Calu3 (cell line): ENCODE measurements at regions not wholly inside any gene's neighbourhood (a gene's known extent, or its start where the extent isn't known, plus 50 kb on each side); places are given as distances from the start of the nearest gene placed in this dataset.

ENCODE experiments used
- BruUV-seq: library from RNA; stranded (reverse); fragments of 400-500 nt; replicated peaks from 2 replicates; lab custom pipeline; 2021; lab: Mats Ljungman, UMichigan
- CTCF ChIA-PET: fragments of 300-600 bp; sonication (Branson Sonifier 250); formaldehyde crosslinking; loops from one replicate; lab custom pipeline; 2022; ENCODE audit warnings: antibody characterized with exemption; lab: Charles Lee
- DNase-seq: peaks from one replicate; pipeline ENCODE4 v3.0.0; 2022
- H3K27ac Mint-ChIP-seq: one replicate; pipeline ENCODE4 v1.8.0; 2022; ENCODE audit warnings: mixed read lengths; ENCODE audit not compliant: unreplicated experiment
- H3K27me3 Mint-ChIP-seq: one replicate; pipeline ENCODE4 v1.8.0; 2022; ENCODE audit warnings: mixed read lengths; ENCODE audit not compliant: unreplicated experiment
- H3K36me3 Mint-ChIP-seq: one replicate; pipeline ENCODE4 v1.8.0; 2022; ENCODE audit warnings: mild to moderate bottlenecking, moderate library complexity, mixed read lengths; ENCODE audit not compliant: insufficient read depth, unreplicated experiment
- H3K4me1 Mint-ChIP-seq: one replicate; pipeline ENCODE4 v1.8.0; 2022; ENCODE audit warnings: mild to moderate bottlenecking, low read depth, mixed read lengths; ENCODE audit not compliant: unreplicated experiment
- H3K4me3 Mint-ChIP-seq: one replicate; pipeline ENCODE4 v1.8.0; 2022; ENCODE audit warnings: mild to moderate bottlenecking, low read depth, moderate library complexity, mixed read lengths; ENCODE audit not compliant: unreplicated experiment
- H3K9me3 Mint-ChIP-seq: one replicate; pipeline ENCODE4 v1.8.0; 2022; ENCODE audit warnings: low read depth, mixed read lengths; ENCODE audit not compliant: unreplicated experiment
- CTCF ChIP-seq: fragments of 200-600 bp; IDR thresholded peaks from one replicate; pipeline ENCODE4 v1.8.0; 2022; ENCODE audit warnings: antibody characterized with exemption; ENCODE audit not compliant: unreplicated experiment
- intact Hi-C: fragments of 100-400 bp; cut with micrococcal nuclease; formaldehyde crosslinking; loops from one replicate; pipeline ENCODE4 v1.10.0; 2022; ENCODE audit not compliant: unreplicated experiment

GRCh38 chr21:14785679-14786078, 239.6 kb upstream of the SAMSN1 start:
- no peaks in the 10 kb centered on the region for H3K27me3 Mint-ChIP-seq
- no peaks in the 10 kb centered on the region for H3K36me3 Mint-ChIP-seq
- DNase-seq: no peak
- no peak overlapping the region for H3K27ac Mint-ChIP-seq
- no peaks in the 10 kb centered on the region for H3K4me1 Mint-ChIP-seq
- no peaks in the 10 kb centered on the region for H3K9me3 Mint-ChIP-seq
- CTCF ChIA-PET: no interaction called here
- TF ChIP-seq CTCF: no peak
- no TSS peak for BruUV-seq
- no peak overlapping the region for H3K4me3 Mint-ChIP-seq
- intact Hi-C loops: no loop called here

GRCh38 chr21:14773777-14774345, 227.7 kb upstream of the SAMSN1 start:
- no peak overlapping the region for H3K27ac Mint-ChIP-seq
- intact Hi-C loops: loop anchor here (5.0 to 10.0 kb wide), 2 partner anchors 329 to 372 kb away; no protein-coding TSS in a partner anchor

GRCh38 chr21:14771593-14771992, 225.5 kb upstream of the SAMSN1 start:
- intact Hi-C loops: loop anchor here (5.0 to 10.0 kb wide), 2 partner anchors 327 to 369 kb away; no protein-coding TSS in a partner anchor
- no peak overlapping the region for H3K4me3 Mint-ChIP-seq
- CTCF ChIA-PET: no interaction called here
- no TSS peak for BruUV-seq
- TF ChIP-seq CTCF: no peak
- H3K36me3 Mint-ChIP-seq: no peaks in the 10 kb centered on the region
- no peak overlapping the region for H3K27ac Mint-ChIP-seq
- no peak for DNase-seq
- H3K9me3 Mint-ChIP-seq: no peaks in the 10 kb centered on the region
- H3K27me3 Mint-ChIP-seq: no peaks in the 10 kb centered on the region
- H3K4me1 Mint-ChIP-seq: no peaks in the 10 kb centered on the region

More at GRCh38 chr21:14773777-14774345, 227.7 kb upstream of the SAMSN1 start:
- peak; percentile 17 for TF ChIP-seq CTCF
- Mint-ChIP-seq H3K27me3 (no peaks in the 10 kb centered on the region), H3K9me3 (no peaks in the 10 kb centered on the region), H3K4me3 (no peak overlapping the region), H3K4me1 (no peaks in the 10 kb centered on the region), H3K36me3 (no peaks in the 10 kb centered on the region)
- peak; percentile 50 for DNase-seq
- no TSS peak for BruUV-seq
- CTCF ChIA-PET: interaction anchor here (0.9 kb wide), 1 partner anchor 36 kb away, joined by 3 read pairs; no protein-coding TSS in a partner anchor

- no peak for DNase-seq
- BruUV-seq: no TSS peak
- H3K27me3 Mint-ChIP-seq: no peaks in the 10 kb centered on the region
- H3K27ac Mint-ChIP-seq: no peak overlapping the region
- CTCF ChIA-PET: no interaction called here
- intact Hi-C loops: no loop called here
- no peaks in the 10 kb centered on the region for H3K4me1 Mint-ChIP-seq
- no peak overlapping the region for H3K4me3 Mint-ChIP-seq
- no peak for TF ChIP-seq CTCF
- no peaks in the 10 kb centered on the region for H3K9me3 Mint-ChIP-seq
- no peaks in the 10 kb centered on the region for H3K36me3 Mint-ChIP-seq
These were observed 221.9 kb upstream of the SAMSN1 start for GRCh38 chr21:14768042-14768441.
